A673 (cell line): ENCODE measurements at regions not wholly inside any gene's neighbourhood (a gene's known extent, or its start where the extent isn't known, plus 50 kb on each side); places are given as distances from the start of the nearest gene placed in this dataset.

Source experiments
- BruUV-seq: library from RNA; stranded (reverse); fragments of 400-500 nt; replicated peaks from 2 replicates; lab custom pipeline; 2021; lab: Mats Ljungman, UMichigan
- CTCF ChIA-PET: fragments of 300-600 bp; sonication (Branson Sonifier 250); formaldehyde crosslinking; loops from one replicate; lab custom pipeline; 2022; ENCODE audit warnings: antibody characterized with exemption; lab: Charles Lee
- POLR2A ChIA-PET: fragments of 300-600 bp; sonication (Branson Sonifier 250); formaldehyde crosslinking; loops from one replicate; lab custom pipeline; 2022; ENCODE audit warnings: antibody characterized with exemption; ENCODE audit not compliant: low non-redundant PET; lab: Charles Lee
- DNase-seq: peaks from one replicate; pipeline ENCODE4 v3.0.0-alpha.2; 2015; ENCODE audit warnings: low spot score
- H3K27ac ChIP-seq: fragments of 200-600 bp; sonication (generic); 2 replicates; pipeline ENCODE4 v1.5.1; 2016; ENCODE audit warnings: mixed run types, low read depth, mild to moderate bottlenecking, mixed read lengths, antibody characterized with exemption, low read length; ENCODE audit not compliant: poor library complexity, severe bottlenecking
- H3K27me3 ChIP-seq: fragments of 200-600 bp; sonication (generic); replicated peaks from 2 replicates; pipeline ENCODE4 v1.6.1; 2017; ENCODE audit warnings: mixed run types, low read depth, mild to moderate bottlenecking, mixed read lengths, antibody characterized with exemption, low read length; ENCODE audit not compliant: insufficient read depth, poor library complexity
- H3K36me3 ChIP-seq: fragments of 200-600 bp; sonication (generic); 2 replicates; pipeline ENCODE4 v1.6.1; 2016; ENCODE audit warnings: mixed run types, mild to moderate bottlenecking, mixed read lengths, antibody characterized with exemption, low read length; ENCODE audit not compliant: insufficient read depth, poor library complexity, severe bottlenecking
- H3K4me1 ChIP-seq: fragments of 200-600 bp; sonication (generic); 2 replicates; pipeline ENCODE4 v1.6.1; 2017; ENCODE audit warnings: mixed run types, mild to moderate bottlenecking, mixed read lengths, antibody characterized with exemption, low read length; ENCODE audit not compliant: insufficient read depth, poor library complexity, severe bottlenecking
- H3K4me3 ChIP-seq: fragments of 200-600 bp; sonication (generic); 2 replicates; pipeline ENCODE4 v1.5.1; 2016; ENCODE audit warnings: low read depth, mixed run types, mild to moderate bottlenecking, mixed read lengths, low read length; ENCODE audit not compliant: poor library complexity, severe bottlenecking
- H3K9me3 ChIP-seq: fragments of 200-600 bp; sonication (generic); 2 replicates; pipeline ENCODE4 v1.6.1; 2016; ENCODE audit warnings: mixed run types, low read depth, mild to moderate bottlenecking, mixed read lengths, antibody characterized with exemption, low read length; ENCODE audit not compliant: poor library complexity, severe bottlenecking
- CTCF ChIP-seq: fragments of 300-800, 200-600 bp; sonication (generic); conservative IDR thresholded peaks from 2 replicates; pipeline ENCODE4 v1.5.1; 2017; ENCODE audit warnings: low read depth, mild to moderate bottlenecking, antibody characterized with exemption, low read length, moderate library complexity, mixed read lengths
- EZH2 ChIP-seq: fragments of 200-600 bp; sonication (generic); IDR thresholded peaks from 2 replicates; pipeline ENCODE4 v1.6.1; 2017; ENCODE audit warnings: borderline replicate concordance, low read depth, mild to moderate bottlenecking, mixed read lengths, antibody characterized with exemption, low read length; ENCODE audit not compliant: poor library complexity, severe bottlenecking
- intact Hi-C: fragments of 100-400 bp; cut with micrococcal nuclease; formaldehyde crosslinking; loops from one replicate; pipeline ENCODE4 v1.10.0; 2022; ENCODE audit not compliant: unreplicated experiment

- no peak overlapping the region for H3K27ac ChIP-seq
- no TSS peak for BruUV-seq
- H3K9me3 ChIP-seq = no peaks in the 10 kb centered on the region
- CTCF ChIA-PET = no interaction called here
- H3K4me1 ChIP-seq = no peaks in the 10 kb centered on the region
- TF ChIP-seq CTCF = no peak
- TF ChIP-seq EZH2 = no peak
- no peaks in the 10 kb centered on the region for H3K36me3 ChIP-seq
- POLR2A ChIA-PET = no interaction called here
- DNase-seq = no peak
- intact Hi-C loops = no loop called here
- no peaks in the 10 kb centered on the region for H3K27me3 ChIP-seq
- H3K4me3 ChIP-seq = no peak overlapping the region
These were observed 168.0 kb upstream of the NOX3 start for GRCh38 chr6:155623450-155624178.

- CTCF ChIA-PET = no interaction called here
- no TSS peak for BruUV-seq
- H3K27me3 ChIP-seq = no peaks in the 10 kb centered on the region
- intact Hi-C loops = no loop called here
- H3K36me3 ChIP-seq = no peaks in the 10 kb centered on the region
- H3K9me3 ChIP-seq = peaks cover 28% of the 10 kb centered on the region
- no peaks in the 10 kb centered on the region for H3K4me1 ChIP-seq
- DNase-seq = no peak
- POLR2A ChIA-PET = no interaction called here
- no peak overlapping the region for H3K27ac ChIP-seq
- TF ChIP-seq CTCF (no peak), EZH2 (no peak)
- no peak overlapping the region for H3K4me3 ChIP-seq
These were observed 159.0 kb upstream of the NOX3 start for GRCh38 chr6:155614606-155615005.

- TF ChIP-seq CTCF (no peak), EZH2 (no peak)
- Histone ChIP-seq H3K27me3 (no peaks in the 10 kb centered on the region), H3K36me3 (no peaks in the 10 kb centered on the region), H3K9me3 (peaks cover 25% of the 10 kb centered on the region), H3K4me3 (no peak overlapping the region), H3K27ac (no peak overlapping the region), H3K4me1 (no peaks in the 10 kb centered on the region)
- CTCF ChIA-PET = no interaction called here
- DNase-seq = no peak
- BruUV-seq = no TSS peak
- intact Hi-C loops = no loop called here
- POLR2A ChIA-PET = no interaction called here
These were observed 156.1 kb upstream of the NOX3 start for GRCh38 chr6:155611742-155612141.
